Left ventricle myocardium superior (tissue), 1 donor: ENCODE measurements at regions not wholly inside any gene's neighbourhood (a gene's known extent, or its start where the extent isn't known, plus 50 kb on each side); places are given as distances from the start of the nearest gene placed in this dataset.
A peak's percentile ranks its signal among the peaks of the same experiment; 100 is the strongest.

Experiments used
- ATAC-seq: fragments of 200-7000 bp; cut with Tn5 transposase; one replicate; pipeline ENCODE4 v1.9.1; 2020; ENCODE audit warnings: mild to moderate bottlenecking, moderate library complexity
- DNase-seq: peaks from one replicate; pipeline ENCODE4 v3.0.0-alpha.2; 2020
- intact Hi-C: fragments of 100-400 bp; cut with micrococcal nuclease; formaldehyde crosslinking; loops from one replicate; pipeline ENCODE4 v1.11.0; 2022
- donor health status: DM: no; HTN: yes; CAD: no; lungs with severe emphysema.

DNA sequence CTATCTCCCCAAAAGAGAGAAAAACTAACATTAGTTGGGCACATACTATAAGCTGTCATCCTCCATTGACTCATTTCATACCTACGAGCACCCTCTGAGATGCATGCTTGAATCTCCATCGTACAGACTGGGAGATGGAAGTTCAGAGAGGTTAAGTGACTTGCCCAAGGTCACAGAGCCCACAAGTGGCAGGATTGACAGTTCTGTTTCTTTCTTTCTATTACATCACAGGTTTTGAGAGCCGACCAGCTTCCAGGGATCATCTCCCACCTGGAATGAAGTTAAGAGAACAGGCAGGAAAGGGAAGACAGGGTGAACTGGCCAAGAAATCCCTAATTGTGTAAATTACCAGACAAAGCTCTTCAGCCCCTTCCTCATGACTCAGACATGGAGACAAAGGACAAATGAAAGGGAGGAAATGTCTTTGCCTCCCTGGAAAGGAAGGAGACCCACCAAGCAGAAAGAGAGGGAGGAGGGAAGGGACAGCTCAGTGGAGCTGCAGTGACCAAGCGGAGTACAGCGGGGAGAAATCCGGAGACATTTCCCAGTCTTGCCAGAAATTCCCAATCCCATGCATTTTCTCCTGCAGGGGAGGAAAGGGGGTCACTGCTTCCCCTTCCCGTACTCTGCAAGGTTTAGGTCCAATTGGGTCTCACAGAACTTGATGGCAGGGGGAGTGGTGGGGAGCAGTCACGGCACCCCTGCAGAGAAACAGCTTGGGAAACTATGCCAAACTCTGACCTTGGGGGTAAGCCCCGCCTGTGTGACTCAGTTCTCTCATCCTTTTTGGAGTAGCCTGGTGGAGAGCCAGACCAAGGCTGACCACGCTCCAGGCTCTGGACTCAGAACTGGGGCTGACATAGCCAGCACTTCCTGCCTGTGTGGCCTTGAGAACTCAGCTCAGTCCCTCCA lies 154.3 kb downstream of the ANKRD60 start:
- no peak for ATAC-seq
- intact Hi-C loops: no loop called here
- no peak for DNase-seq

GRCh38 chr20:58072695-58073671 lies 155.5 kb downstream of the ANKRD60 start:
- no peak for ATAC-seq
- intact Hi-C loops: no loop called here
- no peak for DNase-seq

DNA sequence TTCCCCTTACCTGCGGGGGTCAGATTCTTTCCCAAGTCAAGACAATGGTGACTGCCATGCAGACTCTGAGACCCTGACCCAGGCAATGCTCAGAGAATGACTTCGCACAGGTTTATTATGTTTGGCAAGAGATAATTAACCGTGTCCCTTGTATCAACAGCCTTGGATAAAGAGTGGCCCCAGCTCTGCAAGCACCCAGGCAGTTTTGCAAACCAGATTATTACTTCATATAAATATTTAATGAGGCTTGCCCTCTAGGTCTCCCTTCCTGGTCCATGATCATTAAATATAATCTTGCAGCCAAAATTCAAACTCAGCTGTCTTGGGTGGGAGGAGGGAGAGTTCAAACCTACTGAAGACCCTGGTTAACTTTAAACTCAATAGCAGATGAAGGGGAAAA lies 156.5 kb downstream of the ANKRD60 start:
- DNase-seq: no peak
- ATAC-seq: no peak
- intact Hi-C loops: no loop called here

DNA sequence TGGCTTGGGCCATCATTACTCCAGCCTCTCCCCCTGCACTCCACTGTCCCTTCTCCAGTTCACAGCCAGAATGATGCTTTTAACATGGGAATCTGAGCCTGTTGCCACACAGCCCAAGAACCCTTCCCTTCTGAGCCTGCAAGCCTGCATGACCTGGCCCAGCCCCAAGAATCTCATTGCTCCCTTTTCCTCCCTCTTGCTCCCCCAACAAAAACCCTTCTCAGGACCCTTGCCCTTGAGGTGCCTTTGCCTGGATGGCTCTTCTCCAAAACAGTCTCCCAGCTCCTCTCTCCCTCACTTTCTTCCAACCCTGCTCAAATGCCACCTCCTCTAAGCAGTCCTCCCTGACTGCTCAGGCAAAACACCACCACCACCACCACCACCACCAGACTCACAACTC lies 157.2 kb downstream of the ANKRD60 start:
- DNase-seq: no peak
- intact Hi-C loops: no loop called here
- no peak for ATAC-seq

GRCh38 chr20:58070664-58071196 lies 157.7 kb downstream of the ANKRD60 start:
- intact Hi-C loops: no loop called here
- DNase-seq (no peak), ATAC-seq (no peak)

DNA sequence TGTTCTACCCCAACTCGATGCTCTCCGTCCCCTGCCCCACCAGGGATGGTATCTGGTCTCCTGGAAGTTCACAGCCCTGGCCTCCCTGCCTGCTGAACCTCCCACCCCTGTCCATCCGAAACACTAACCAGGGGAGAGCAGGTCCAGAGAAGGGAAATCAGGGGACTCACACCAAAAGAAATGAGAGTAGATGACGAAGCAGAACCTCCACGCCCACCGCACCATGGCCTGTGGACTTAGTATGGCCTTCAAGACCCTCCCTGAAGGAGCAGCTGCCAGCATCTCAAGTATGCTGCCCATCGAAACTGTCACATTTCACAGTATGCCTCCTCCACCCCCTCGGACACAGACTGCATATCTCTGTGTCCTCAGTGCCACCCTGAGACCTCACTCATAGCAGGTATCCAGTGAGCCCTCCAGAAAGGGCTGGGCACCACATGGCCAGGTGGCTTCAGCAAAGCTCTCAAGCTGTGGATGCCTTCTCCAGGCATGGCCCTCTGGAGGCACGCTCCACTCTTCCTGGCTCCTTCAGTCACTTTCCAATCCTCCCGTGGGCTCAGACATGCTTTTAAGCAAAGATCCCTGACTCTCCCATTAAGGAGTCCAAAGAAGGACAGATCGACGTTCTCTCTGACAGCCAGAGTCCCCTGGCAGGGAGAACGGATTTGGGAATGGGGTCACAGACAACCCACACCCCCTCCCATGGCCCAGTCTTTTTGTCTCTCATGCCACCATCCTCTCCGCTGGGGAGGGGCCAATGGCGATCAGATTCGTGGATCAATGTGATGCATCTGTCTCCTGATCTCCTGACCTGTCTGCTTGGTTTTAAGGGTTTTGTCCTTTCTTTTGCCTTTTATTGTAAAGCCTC lies 158.4 kb downstream of the ANKRD60 start:
- ATAC-seq (no peak), DNase-seq (no peak)
- intact Hi-C loops: no loop called here

DNA sequence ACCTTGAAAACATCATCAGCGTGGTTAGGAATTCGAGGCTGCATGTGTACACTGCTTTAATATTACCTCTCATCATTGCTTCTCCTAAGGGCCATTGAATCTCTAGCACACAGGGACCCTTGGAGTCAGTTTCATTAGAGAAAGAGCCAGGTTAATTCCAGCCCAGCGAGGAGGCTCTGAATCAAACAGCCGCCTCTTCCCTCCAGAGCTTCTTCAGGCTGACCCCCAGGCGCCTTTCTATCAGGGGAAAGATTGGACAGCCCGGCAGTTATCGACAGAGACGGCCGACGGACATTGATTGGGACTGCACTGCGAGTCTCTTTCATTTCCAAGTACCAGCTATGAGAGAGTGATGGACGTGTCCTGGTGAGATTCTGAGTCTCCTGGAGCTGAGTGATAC lies 159.2 kb downstream of the ANKRD60 start:
- ATAC-seq (no peak), DNase-seq (no peak)
- intact Hi-C loops: no loop called here

GRCh38 chr20:58065508-58066361 lies 162.7 kb downstream of the ANKRD60 start:
- intact Hi-C loops: no loop called here
- no peak for DNase-seq
- no peak for ATAC-seq

DNA sequence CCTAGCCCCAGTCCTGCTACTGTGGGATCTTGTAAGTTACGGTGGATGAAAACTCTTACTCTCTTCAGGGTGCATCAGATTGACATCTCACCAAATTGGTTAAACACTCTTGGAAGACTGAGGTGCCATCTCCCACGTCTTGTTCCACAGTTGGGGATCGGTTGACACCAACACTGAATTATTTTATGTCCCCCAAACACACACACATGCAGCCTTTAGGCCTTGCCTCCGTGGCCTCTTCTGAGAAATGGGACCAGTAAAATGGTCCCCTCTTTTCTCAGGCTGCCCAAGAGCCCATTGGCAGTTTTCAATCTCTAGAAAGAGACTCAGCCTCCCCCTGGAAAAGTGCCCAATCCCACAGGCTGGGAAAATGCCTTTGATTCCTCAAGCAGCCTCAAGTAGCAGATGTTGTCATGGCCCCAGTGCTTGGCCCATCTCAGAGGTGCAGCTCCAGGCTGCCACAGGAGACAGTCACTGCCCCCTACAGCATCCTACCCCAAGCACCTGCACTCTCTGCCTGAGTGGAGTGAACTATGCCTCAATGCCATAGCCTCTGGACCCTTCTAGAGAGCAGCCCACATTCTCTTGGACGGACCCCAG lies 163.9 kb downstream of the ANKRD60 start:
- ATAC-seq (no peak), DNase-seq (no peak)
- intact Hi-C loops: no loop called here

DNA sequence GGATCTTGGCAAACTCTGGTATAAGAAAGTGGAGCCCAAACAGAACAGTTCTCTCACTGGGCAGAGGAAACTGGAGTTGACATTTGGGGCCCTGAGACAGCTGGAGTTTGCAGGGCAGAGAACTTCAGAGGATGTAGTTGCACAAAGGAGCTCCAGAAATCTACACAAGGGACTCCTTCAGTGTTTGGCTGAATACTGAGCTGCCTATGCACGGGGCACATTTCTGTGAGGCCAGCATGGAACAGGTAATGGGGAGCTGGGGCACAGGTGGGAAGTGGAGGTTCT lies 169.3 kb downstream of the ANKRD60 start:
- intact Hi-C loops: no loop called here
- DNase-seq (no peak), ATAC-seq (no peak)

GRCh38 chr20:58058421-58059259 lies 169.8 kb downstream of the ANKRD60 start:
- intact Hi-C loops: no loop called here
- ATAC-seq (no peak), DNase-seq (no peak)

GRCh38 chr20:58056921-58057686 lies 171.3 kb downstream of the ANKRD60 start:
- ATAC-seq (no peak), DNase-seq (no peak)
- intact Hi-C loops: no loop called here

GRCh38 chr20:58056021-58056591 lies 172.3 kb downstream of the ANKRD60 start:
- intact Hi-C loops: no loop called here
- ATAC-seq (no peak), DNase-seq (no peak)

DNA sequence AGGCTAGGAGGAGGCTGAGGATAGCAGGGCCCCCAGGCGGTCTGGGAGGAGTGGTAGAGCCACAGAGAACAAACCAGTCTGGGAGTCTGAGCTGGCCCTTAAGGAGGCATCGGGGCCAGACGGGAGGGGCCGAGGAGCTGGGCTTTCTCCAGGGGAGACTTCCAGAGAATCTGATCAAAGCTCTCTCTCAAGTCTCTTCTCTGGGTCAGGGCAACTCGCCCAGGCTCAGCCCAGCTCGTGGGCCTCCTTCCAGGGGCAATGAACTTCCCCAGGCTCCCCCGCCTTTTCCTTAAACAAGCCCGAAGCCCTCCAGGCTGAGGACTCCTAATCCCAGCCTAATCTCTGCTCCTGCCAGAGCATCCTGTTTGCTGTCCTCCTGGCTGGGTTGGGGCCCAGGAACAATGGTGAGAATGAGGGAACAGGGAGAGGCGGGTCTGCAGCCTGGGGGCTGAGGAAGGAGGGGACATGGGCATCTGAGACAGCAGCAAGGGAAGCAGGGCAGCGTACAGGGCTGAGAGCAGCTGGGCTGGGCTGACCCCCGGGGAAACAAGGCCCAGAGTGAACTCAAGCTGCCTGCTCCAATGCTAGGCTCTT lies 173.6 kb downstream of the ANKRD60 start:
- intact Hi-C loops: no loop called here

GRCh38 chr20:58054082-58054779 lies 174.2 kb downstream of the ANKRD60 start:
- intact Hi-C loops: no loop called here
- DNase-seq (no peak), ATAC-seq (no peak)

More for the DNA sequence above, 173.6 kb downstream of the ANKRD60 start:
- ATAC-seq (peak; percentile 82), DNase-seq (peak; percentile 65)
